T-helper 1 cell treated with Interleukin-12 subunit alpha and Interleukin-12 subunit beta and Interleukin-4 antibody, amounts not matched to agents 30 μg/mL and 1 μg/mL, for 36 hours (primary cell): ENCODE measurements at regions not wholly inside any gene's neighbourhood (a gene's known extent, or its start where the extent isn't known, plus 50 kb on each side); places are given as distances from the start of the nearest gene placed in this dataset.

Experiments used
- H3K27ac Mint-ChIP-seq: one replicate; pipeline ENCODE4 v1.8.0; 2021; ENCODE audit warnings: mild to moderate bottlenecking, mixed read lengths
- H3K27me3 Mint-ChIP-seq: one replicate; pipeline ENCODE4 v1.8.0; 2021; ENCODE audit warnings: low read depth, mixed read lengths
- H3K36me3 Mint-ChIP-seq: one replicate; pipeline ENCODE4 v1.8.0; 2021; ENCODE audit warnings: low read depth, mixed read lengths
- H3K4me1 Mint-ChIP-seq: one replicate; pipeline ENCODE4 v1.8.0; 2021; ENCODE audit warnings: low read depth, mixed read lengths
- H3K4me3 Mint-ChIP-seq: one replicate; pipeline ENCODE4 v1.8.0; 2021; ENCODE audit warnings: mild to moderate bottlenecking, moderate library complexity, mixed read lengths
- H3K9me3 Mint-ChIP-seq: one replicate; pipeline ENCODE4 v1.8.0; 2021; ENCODE audit warnings: mixed read lengths

DNA sequence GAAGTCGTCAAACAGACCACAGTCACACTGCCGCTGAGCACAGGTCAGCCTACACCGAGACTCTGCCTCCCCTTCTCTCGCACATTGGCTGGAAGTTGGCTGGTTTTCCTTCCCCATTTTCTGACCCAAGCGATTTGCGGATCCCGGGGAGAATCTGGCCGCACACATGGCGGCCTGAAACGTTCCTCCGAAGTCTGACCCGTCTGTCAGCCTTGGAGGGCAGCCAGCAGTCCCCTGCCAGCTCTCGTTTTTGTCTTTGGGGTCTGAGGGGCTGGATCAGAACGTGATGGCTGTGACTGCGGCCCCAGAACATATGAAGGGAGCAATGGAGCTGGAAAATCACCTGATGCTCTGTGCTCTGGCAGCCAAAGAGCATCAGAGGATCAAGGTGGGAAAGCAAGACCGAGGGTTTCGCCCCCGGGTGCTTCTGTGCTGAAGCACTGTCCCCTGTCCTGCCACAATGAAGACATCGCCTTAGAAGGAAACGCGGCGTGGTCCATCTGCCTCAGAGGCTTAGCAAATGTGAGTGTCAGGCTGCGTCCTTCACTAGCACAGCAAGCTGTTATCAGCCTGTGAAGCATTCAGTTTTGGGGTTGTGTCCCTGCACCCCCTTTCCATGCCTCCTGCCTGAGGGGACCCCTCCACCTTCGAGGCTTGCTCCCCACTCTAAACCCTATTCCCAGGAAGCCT, 119.3 kb upstream of the SHH start:
- Mint-ChIP-seq H3K9me3 (peaks cover 21% of the 10 kb centered on the region), H3K4me1 (no peaks in the 10 kb centered on the region), H3K4me3 (no peak overlapping the region), H3K27me3 (no peaks in the 10 kb centered on the region), H3K27ac (no peak overlapping the region), H3K36me3 (no peaks in the 10 kb centered on the region)

- no peaks in the 10 kb centered on the region for H3K27me3 Mint-ChIP-seq
- no peak overlapping the region for H3K4me3 Mint-ChIP-seq
- no peak overlapping the region for H3K27ac Mint-ChIP-seq
- H3K9me3 Mint-ChIP-seq: peaks cover 21% of the 10 kb centered on the region
- no peaks in the 10 kb centered on the region for H3K4me1 Mint-ChIP-seq
- H3K36me3 Mint-ChIP-seq: no peaks in the 10 kb centered on the region
Measured at GRCh38 chr7:155930527-155930926, 118.3 kb upstream of the SHH start.

- no peaks in the 10 kb centered on the region for H3K27me3 Mint-ChIP-seq
- no peak overlapping the region for H3K4me3 Mint-ChIP-seq
- no peak overlapping the region for H3K27ac Mint-ChIP-seq
- no peaks in the 10 kb centered on the region for H3K36me3 Mint-ChIP-seq
- no peaks in the 10 kb centered on the region for H3K4me1 Mint-ChIP-seq
- H3K9me3 Mint-ChIP-seq: peaks cover 19% of the 10 kb centered on the region
Measured at GRCh38 chr7:155930061-155930460, 117.8 kb upstream of the SHH start.

GRCh38 chr7:155928583-155928982, 116.3 kb upstream of the SHH start:
- Mint-ChIP-seq H3K36me3 (no peaks in the 10 kb centered on the region), H3K4me3 (no peak overlapping the region), H3K4me1 (no peaks in the 10 kb centered on the region), H3K27me3 (no peaks in the 10 kb centered on the region), H3K27ac (no peak overlapping the region), H3K9me3 (peaks cover 8% of the 10 kb centered on the region)

DNA sequence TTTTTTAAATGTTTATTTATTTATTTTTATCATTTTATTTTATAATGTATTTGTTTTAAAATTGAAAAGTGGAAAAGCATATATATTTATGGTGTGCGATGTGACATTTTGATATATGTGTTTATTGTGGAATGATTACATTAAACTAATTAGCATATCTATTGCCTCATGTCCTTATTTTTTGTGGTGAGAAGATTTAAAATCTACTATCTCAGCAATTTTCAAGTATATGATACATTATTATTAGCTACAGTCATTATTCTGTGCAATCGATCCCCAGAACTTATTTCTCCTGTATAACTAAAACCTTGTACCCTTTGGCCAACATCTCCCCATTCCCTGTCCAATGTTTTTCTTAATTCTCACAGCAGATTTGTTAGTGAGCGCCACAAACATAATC, 115.6 kb upstream of the SHH start:
- no peak overlapping the region for H3K4me3 Mint-ChIP-seq
- H3K36me3 Mint-ChIP-seq: no peaks in the 10 kb centered on the region
- no peaks in the 10 kb centered on the region for H3K27me3 Mint-ChIP-seq
- no peaks in the 10 kb centered on the region for H3K4me1 Mint-ChIP-seq
- H3K9me3 Mint-ChIP-seq: peaks cover 4% of the 10 kb centered on the region
- no peak overlapping the region for H3K27ac Mint-ChIP-seq

DNA sequence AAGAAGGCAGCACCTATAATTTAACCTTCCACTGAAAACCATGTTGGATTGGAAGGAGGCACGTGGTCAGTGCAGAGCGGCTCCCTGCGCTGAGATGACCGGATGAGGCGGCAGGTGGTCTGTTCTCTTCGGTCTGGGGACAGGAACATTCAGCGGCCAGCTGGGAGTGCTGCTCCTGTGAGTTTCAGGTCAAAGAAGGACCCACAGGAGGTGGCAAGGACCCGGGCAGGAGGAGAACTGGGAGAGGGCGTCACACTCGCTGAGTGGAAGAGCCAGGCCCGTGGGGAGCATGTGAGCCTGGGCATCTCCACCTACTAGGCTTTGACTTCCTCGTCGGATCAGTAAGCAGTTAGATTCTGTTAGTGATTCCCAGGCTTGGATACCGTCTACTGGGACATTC, 113.4 kb upstream of the SHH start:
- Mint-ChIP-seq H3K27ac (no peak overlapping the region), H3K9me3 (no peaks in the 10 kb centered on the region), H3K27me3 (no peaks in the 10 kb centered on the region), H3K36me3 (no peaks in the 10 kb centered on the region), H3K4me1 (no peaks in the 10 kb centered on the region), H3K4me3 (no peak overlapping the region)

- Mint-ChIP-seq H3K4me3 (no peak overlapping the region), H3K4me1 (no peaks in the 10 kb centered on the region), H3K36me3 (no peaks in the 10 kb centered on the region), H3K27me3 (no peaks in the 10 kb centered on the region), H3K9me3 (no peaks in the 10 kb centered on the region), H3K27ac (no peak overlapping the region)
Measured at GRCh38 chr7:155922067-155922816, 110.0 kb upstream of the SHH start.

- H3K27me3 Mint-ChIP-seq: no peaks in the 10 kb centered on the region
- H3K4me3 Mint-ChIP-seq: no peak overlapping the region
- H3K4me1 Mint-ChIP-seq: no peaks in the 10 kb centered on the region
- no peaks in the 10 kb centered on the region for H3K36me3 Mint-ChIP-seq
- H3K9me3 Mint-ChIP-seq: no peaks in the 10 kb centered on the region
- H3K27ac Mint-ChIP-seq: no peak overlapping the region
Measured at GRCh38 chr7:155921804-155922066, 109.5 kb upstream of the SHH start.

GRCh38 chr7:155921086-155921803, 109.0 kb upstream of the SHH start:
- Mint-ChIP-seq H3K4me3 (no peak overlapping the region), H3K27me3 (no peaks in the 10 kb centered on the region), H3K4me1 (no peaks in the 10 kb centered on the region), H3K36me3 (no peaks in the 10 kb centered on the region), H3K27ac (no peak overlapping the region), H3K9me3 (no peaks in the 10 kb centered on the region)

DNA sequence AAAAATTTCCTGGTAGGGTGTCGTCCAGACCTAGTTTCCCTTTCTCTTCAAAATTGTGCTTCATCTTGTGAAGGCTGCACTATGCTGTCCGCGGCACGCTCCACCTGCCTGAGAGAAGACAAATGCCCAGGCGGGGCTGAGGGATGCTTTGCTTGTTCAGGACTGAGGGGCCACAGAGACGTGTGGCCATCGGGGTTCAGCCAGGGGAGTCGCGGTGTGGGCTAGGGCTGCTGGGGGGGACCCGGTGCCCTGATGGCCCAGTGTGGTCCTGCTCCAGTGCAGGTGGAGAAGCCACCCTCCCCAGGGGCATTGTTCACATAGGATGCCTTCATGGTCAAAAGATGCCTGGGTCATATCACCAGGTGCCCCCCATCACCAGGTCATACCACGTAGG, 107.8 kb upstream of the SHH start:
- Mint-ChIP-seq H3K27ac (no peak overlapping the region), H3K4me1 (no peaks in the 10 kb centered on the region), H3K4me3 (no peak overlapping the region), H3K9me3 (no peaks in the 10 kb centered on the region), H3K27me3 (no peaks in the 10 kb centered on the region), H3K36me3 (no peaks in the 10 kb centered on the region)

DNA sequence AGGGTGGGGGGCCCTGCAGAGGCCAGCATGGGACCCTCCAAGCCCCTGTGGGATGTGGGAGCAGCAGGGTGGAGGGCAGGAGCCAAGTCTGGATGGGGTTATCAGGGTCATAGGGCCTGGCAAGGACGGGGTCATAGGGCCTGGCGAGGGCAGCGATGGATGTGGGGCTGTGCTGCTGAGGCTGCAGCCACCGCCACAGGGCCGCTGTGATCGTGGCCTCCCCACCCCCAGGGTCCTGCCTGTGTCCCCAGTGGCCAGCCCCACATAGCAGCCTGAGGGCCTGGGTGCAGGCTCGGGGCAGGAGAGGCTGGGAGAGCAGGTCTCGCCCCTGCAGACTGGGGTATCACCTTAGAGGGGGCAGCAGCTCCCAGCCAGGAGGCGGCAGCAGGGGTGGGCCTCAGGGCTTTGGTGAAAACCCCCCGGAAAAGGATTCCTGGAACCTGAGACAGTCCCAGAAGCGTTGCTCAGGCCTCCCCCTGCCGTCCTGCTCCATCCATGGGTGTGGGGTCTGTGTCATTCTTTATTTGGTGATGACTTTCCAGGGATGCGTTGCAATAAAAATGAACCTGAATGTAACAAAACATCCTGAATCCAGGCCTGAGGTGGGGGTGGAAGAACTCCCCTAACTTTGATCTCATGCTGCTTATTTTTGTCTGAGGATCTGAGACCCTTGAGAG, 107.3 kb upstream of the SHH start:
- Mint-ChIP-seq H3K36me3 (no peaks in the 10 kb centered on the region), H3K27me3 (no peaks in the 10 kb centered on the region), H3K27ac (no peak overlapping the region), H3K4me3 (no peak overlapping the region), H3K9me3 (no peaks in the 10 kb centered on the region), H3K4me1 (no peaks in the 10 kb centered on the region)

DNA sequence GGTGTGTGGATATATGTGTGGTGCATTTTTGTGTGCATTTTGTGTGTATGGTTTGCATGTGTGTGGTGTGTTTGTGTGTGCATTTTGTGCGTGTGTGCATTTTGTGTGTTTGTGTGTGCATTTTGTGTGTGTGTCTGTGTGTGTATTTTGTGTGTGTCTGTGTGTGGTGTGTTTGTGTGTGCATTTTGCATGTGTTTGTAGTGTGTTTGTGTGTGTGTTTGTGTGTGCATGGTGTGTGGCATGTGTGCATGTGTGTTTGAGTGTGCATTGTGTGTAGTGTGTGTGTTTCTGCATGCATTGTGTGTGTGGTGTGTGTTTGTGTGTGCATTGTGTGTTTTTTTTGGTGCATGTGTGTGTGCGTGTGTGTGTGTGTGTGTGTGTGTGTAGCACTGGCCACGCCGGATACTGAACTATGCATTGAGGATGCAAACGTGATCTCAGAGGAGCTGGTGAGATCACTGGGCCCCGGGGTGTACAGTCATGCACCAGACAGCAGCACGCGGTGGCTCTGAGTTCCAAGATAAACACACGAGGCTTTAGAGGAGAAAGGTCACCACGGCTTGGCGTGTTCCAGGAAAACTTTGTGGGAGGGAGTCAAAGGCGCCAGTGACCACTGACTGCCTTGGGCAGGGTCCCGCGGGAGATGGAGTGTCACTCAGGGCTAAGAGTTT, 106.6 kb upstream of the SHH start:
- Mint-ChIP-seq H3K9me3 (no peaks in the 10 kb centered on the region), H3K36me3 (no peaks in the 10 kb centered on the region), H3K27me3 (no peaks in the 10 kb centered on the region), H3K27ac (no peak overlapping the region), H3K4me3 (no peak overlapping the region), H3K4me1 (no peaks in the 10 kb centered on the region)

- Mint-ChIP-seq H3K36me3 (no peaks in the 10 kb centered on the region), H3K27me3 (no peaks in the 10 kb centered on the region), H3K4me3 (no peak overlapping the region), H3K9me3 (no peaks in the 10 kb centered on the region), H3K27ac (no peak overlapping the region), H3K4me1 (no peaks in the 10 kb centered on the region)
Measured at GRCh38 chr7:155917836-155918430, 105.7 kb upstream of the SHH start.
